AG10803 (cell line): ENCODE measurements at regions not wholly inside any gene's neighbourhood (a gene's known extent, or its start where the extent isn't known, plus 50 kb on each side); places are given as distances from the start of the nearest gene placed in this dataset.
A peak's percentile ranks its signal among the peaks of the same experiment; 100 is the strongest.

Experiments used
- DNase-seq: peaks from one replicate; pipeline ENCODE4 v3.0.0; 2010; ENCODE audit warnings: low read depth
- H3K4me3 ChIP-seq: 2 replicates; pipeline ENCODE4 v1.5.1; 2011; ENCODE audit warnings: mild to moderate bottlenecking, low read length, control low read depth
- TF ChIP-seq, protein P1 (sequence below): conservative IDR thresholded peaks from 2 replicates; pipeline ENCODE4 v1.5.1; 2011; ENCODE audit warnings: mild to moderate bottlenecking, low read length, control low read depth, inconsistent platforms

DNA sequence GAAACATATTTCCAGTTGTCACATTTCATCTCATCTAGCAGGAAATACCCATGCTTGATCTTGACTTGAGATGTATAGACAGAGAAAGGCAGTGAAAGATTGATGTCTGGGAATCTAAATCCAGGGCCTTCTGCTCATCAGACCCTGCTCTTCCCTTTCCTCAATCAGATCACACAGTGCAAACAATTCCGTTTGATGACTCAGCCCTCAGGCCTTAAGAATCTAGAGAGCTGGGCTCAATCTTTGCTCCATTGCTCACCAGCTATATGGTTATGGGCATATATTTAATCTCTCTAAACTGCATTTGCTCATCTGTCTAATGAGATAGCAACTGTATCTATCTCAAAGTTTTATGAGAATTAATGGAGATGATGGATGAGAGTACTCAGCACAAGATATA is 201.8 kb upstream of the CCDC196 start:
- H3K4me3 ChIP-seq: no peak overlapping the region
- TF ChIP-seq, protein P1, sequence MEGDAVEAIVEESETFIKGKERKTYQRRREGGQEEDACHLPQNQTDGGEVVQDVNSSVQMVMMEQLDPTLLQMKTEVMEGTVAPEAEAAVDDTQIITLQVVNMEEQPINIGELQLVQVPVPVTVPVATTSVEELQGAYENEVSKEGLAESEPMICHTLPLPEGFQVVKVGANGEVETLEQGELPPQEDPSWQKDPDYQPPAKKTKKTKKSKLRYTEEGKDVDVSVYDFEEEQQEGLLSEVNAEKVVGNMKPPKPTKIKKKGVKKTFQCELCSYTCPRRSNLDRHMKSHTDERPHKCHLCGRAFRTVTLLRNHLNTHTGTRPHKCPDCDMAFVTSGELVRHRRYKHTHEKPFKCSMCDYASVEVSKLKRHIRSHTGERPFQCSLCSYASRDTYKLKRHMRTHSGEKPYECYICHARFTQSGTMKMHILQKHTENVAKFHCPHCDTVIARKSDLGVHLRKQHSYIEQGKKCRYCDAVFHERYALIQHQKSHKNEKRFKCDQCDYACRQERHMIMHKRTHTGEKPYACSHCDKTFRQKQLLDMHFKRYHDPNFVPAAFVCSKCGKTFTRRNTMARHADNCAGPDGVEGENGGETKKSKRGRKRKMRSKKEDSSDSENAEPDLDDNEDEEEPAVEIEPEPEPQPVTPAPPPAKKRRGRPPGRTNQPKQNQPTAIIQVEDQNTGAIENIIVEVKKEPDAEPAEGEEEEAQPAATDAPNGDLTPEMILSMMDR: no peak
- DNase-seq: peak; percentile 25

DNA sequence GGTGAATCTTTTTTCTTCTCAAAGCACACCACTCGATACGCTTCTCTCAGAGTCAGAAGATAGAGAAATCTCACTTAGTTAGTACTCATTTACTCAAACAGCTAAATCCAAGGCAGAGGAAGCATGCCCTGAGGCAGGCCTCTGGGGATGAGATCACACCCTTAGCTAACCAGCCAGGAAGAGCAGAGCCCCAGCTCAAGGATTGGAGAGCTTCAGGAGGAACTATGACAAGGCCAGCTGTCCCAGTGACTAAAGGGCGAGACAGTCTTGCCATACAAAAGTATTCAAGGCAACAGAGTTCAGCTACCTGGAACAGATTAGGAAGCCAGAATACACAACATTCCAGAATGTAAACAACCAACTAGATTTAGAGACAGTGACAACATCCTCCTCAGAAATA is 197.7 kb upstream of the CCDC196 start:
- no peak for DNase-seq
- TF ChIP-seq, protein P1: no peak

DNA sequence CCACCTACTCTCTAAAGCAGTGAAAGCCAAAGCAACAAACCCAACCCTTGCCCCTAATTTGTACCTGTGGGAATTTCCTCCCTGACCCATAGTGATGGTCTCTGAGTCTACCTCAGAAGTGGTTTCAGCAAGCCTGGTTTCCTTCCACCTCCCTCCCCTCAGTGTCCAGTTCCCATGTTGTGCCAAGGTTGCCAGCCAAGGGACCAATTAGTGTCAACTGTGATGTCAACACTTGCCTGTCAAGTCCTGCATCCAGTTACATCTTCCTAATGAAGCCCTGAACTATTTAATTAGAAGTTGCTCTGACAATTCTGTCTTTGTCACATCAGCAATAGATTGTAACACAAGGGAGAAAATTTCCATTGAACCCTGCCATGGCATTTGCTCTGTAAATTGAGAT is 194.4 kb upstream of the CCDC196 start:
- TF ChIP-seq, protein P1: no peak
- no peak for DNase-seq
- H3K4me3 ChIP-seq: no peak overlapping the region

More for the DNA sequence above, 197.7 kb upstream of the CCDC196 start:
- no peak overlapping the region for H3K4me3 ChIP-seq

DNA sequence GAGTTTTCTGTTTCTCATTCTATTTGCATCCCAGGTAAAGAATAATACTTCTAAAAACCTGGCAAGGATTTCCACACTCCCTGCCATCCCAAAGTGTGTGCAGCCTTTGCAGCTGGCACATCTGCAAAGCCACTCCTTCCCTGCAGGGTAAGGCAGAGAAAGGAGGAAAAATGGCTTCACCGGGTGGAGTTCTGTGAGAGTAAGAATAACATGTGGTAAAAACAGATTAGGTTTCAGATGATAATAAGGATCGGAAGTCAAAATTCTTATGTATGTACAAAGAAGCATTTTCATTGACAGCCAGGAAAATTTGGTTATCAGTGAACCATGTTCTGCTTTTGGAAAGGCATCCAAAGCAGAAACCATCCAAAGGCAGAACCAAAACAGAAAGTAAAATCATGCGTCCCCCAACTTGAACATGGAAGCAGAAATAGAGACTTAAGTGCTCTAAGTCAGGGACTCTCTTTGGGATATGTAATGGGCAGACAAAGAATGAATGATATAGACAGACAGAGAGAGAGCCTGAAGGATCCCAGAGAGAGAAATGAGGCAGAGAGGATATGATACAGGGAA is 192.6 kb upstream of the CCDC196 start:
- no peak overlapping the region for H3K4me3 ChIP-seq
- DNase-seq: no peak
- TF ChIP-seq, protein P1: no peak

DNA sequence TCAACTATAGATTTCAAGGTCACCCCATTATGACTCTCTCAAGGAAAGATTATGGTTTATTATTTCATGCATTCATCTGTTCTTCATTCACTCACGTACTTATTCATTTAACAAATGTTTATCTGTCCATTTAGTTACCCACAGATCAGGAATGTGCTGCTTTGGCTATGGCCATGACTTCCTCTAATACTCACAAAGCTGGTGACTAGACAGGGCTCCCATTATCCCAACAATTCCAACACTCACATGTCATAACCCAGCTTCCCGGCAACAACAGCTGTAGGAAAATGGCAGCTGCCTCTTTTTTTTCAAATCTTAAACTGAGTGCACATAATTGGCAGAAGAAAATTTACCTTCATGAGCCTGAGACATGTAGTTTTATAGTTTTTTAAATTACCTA is 190.8 kb upstream of the CCDC196 start:
- TF ChIP-seq, protein P1: no peak
- no peak overlapping the region for H3K4me3 ChIP-seq
- no peak for DNase-seq

DNA sequence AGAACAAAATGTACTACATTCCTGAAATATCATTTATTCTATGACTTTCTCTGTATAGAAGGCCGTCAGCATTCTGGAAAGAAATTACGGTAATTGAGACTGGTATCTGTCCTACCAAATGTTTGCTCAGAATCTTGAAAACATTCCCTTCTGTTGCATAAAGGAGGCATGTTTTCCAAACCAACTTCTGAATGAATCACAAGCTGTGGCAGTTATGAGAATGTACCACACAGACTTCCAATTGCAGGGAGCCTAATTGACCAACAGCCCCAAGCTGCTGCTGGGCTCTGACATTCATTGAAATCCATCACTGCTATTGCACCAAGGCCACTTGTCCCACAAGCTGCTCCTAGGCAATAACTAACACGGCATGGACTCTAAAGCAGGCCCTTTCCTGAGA is 185.3 kb upstream of the CCDC196 start:
- DNase-seq: no peak
- no peak overlapping the region for H3K4me3 ChIP-seq
- TF ChIP-seq, protein P1: no peak

DNA sequence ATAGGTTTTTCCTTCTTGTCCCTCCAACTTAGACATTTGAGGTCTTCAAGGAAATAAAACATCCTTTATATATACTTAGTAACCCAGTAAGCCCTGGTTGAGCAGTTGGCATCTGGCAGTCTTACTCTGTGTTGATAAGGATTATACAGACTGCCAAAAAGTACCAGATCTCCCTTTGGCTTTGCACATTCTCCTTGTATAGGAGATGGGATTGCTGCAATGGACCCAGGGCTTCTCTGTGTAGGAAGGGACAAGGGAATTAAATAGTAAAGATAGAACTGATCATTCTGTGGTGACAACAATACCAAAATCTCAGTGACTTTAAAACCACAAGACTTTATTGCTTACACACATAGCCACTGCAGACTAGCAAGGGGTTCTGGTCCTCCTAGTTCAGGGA is 180.1 kb upstream of the CCDC196 start:
- DNase-seq: no peak
- TF ChIP-seq, protein P1: no peak
- no peak overlapping the region for H3K4me3 ChIP-seq
